ENCODE measurements at regions not wholly inside any gene's neighbourhood (a gene's known extent, or its start where the extent isn't known, plus 50 kb on each side); places are given as distances from the start of the nearest gene placed in this dataset.
"Not testable (repeated sequence)": the region's sequence is repeated elsewhere in the genome, so short reads cannot be mapped to it uniquely, and the experiment has no call there.

DNA sequence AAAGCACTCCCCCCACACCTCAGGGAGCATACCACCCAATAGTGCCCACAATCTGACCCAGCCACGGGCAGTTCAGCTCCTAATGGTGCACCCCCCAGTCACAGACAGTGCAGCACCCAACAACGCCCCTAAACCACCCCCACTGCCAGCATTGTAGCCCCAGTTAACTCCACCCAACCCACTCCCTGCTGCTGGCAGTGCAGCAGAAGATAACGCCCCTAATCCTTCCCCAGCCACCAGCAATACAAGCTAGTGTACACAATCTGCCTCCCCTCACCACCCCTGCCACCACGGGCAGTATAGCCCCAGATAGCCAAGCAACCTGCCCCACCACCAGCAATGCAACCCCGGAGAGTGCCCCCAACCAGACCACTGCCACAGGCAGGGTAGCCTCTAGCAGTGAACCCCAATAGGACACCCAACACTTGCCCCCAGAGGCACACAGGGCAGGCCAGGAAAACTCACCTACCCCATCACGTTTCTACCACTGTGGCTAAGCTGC is 175.3 kb downstream of the USP22 start:
- H3K79me2 ChIP-seq (ENCODE audit: low read length); BruUV-seq (replicated peaks); H3K4me2 ChIP-seq (ENCODE audit: low read length): not testable (repeated sequence)

DNA sequence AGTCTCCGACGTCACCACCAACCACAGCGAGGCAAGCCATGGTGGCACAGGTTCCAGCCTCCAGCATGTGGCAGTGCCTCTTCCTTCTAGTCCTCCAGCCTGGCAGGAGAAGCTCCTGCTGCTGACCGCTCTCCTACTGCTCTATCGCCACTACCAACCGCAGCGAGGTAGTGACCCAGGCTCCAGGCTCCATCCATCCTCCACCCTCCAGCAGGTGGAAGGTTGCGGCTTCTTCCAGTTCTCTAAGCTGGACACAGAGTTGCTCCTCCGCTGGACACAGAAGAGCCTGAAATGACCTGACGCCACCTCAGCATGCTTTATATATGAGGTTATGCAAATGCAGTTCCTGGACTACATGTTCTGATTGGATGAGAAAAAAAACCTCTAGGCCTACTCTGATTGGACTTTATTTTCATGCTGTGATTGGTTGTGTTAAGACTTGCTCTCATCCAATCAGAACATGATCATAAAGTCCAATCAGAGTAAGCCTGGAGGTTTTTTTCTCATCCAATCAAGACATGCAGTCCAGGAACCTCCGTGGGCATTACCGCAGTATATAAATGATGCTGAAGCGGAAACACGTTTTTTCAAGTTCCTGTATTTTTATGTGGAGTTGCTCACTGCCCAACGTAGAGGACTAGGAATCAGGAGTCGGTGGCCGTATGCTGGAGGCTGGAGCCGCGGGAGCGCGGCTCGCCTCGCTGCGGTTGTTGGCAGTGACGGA is 174.7 kb downstream of the USP22 start:
- H3K9ac ChIP-seq (ENCODE audit: low read length); H3F3A ChIP-seq (ENCODE audit: low read length, unreplicated experiment); CTCF ChIA-PET; H3K79me2 ChIP-seq (ENCODE audit: low read length); H3K27ac ChIP-seq (ENCODE audit: low read length); H3K4me1 ChIP-seq (ENCODE audit: insufficient read depth, low read length); H4K20me1 ChIP-seq (ENCODE audit: low read length); intact Hi-C loops (cut with micrococcal nuclease); H3K9me2 ChIP-seq (replicated peaks; ENCODE audit: low read length); ATAC-seq; H3K36me3 ChIP-seq (ENCODE audit: low read depth, low read length); H3K9me3 ChIP-seq (ENCODE audit: low read length); H3K4me2 ChIP-seq (ENCODE audit: low read length); DNase-seq; BruUV-seq (replicated peaks); POLR2A ChIA-PET (ENCODE audit: unreplicated experiment); H3K4me3 ChIP-seq (ENCODE audit: low read length); H2AFZ ChIP-seq (ENCODE audit: low read length): not testable (repeated sequence)
- peaks cover 42% of the 10 kb centered on the region for H3K27me3 ChIP-seq (ENCODE audit: low read length)

More for the DNA sequence above, 175.3 kb downstream of the USP22 start:
- ATAC-seq; H3F3A ChIP-seq (ENCODE audit: low read length, unreplicated experiment); POLR2A ChIA-PET (ENCODE audit: unreplicated experiment); H3K36me3 ChIP-seq (ENCODE audit: low read depth, low read length); H3K9me2 ChIP-seq (replicated peaks; ENCODE audit: low read length); H2AFZ ChIP-seq (ENCODE audit: low read length); H3K27ac ChIP-seq (ENCODE audit: low read length); DNase-seq; H3K9me3 ChIP-seq (ENCODE audit: low read length); H3K9ac ChIP-seq (ENCODE audit: low read length); H4K20me1 ChIP-seq (ENCODE audit: low read length); H3K4me1 ChIP-seq (ENCODE audit: insufficient read depth, low read length); intact Hi-C loops (cut with micrococcal nuclease); H3K4me3 ChIP-seq (ENCODE audit: low read length); CTCF ChIA-PET: not testable (repeated sequence)
- H3K27me3 ChIP-seq (ENCODE audit: low read length) = peaks cover 40% of the 10 kb centered on the region

DNA sequence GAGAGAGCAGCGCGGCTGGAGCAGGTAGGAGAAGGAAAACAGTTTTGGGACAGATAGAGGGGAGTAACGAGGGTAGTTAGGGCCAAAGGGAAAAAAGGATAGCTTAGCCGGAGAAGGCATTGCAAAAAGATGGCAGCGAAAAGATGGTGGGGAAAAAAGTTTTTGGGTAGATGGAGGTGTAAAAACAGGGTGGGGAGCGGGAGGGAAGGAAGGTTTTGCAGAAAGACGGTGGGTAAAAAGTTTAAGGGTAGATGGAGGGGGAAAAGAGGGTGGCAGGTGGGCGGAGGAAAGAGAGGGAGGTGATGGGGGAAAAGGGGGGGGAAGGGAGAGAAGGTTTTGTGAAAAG is 174.2 kb downstream of the USP22 start:
- H3K79me2 ChIP-seq (ENCODE audit: low read length); H3K4me1 ChIP-seq (ENCODE audit: insufficient read depth, low read length); DNase-seq; H3K27ac ChIP-seq (ENCODE audit: low read length); BruUV-seq (replicated peaks); intact Hi-C loops (cut with micrococcal nuclease); H3K9ac ChIP-seq (ENCODE audit: low read length); H3K4me3 ChIP-seq (ENCODE audit: low read length); H2AFZ ChIP-seq (ENCODE audit: low read length); H3K9me3 ChIP-seq (ENCODE audit: low read length); CTCF ChIA-PET; H4K20me1 ChIP-seq (ENCODE audit: low read length); H3K4me2 ChIP-seq (ENCODE audit: low read length); POLR2A ChIA-PET (ENCODE audit: unreplicated experiment); H3K36me3 ChIP-seq (ENCODE audit: low read depth, low read length); ATAC-seq; H3F3A ChIP-seq (ENCODE audit: low read length, unreplicated experiment); H3K9me2 ChIP-seq (replicated peaks; ENCODE audit: low read length): not testable (repeated sequence)
- H3K27me3 ChIP-seq (ENCODE audit: low read length) = peaks cover 42% of the 10 kb centered on the region

DNA sequence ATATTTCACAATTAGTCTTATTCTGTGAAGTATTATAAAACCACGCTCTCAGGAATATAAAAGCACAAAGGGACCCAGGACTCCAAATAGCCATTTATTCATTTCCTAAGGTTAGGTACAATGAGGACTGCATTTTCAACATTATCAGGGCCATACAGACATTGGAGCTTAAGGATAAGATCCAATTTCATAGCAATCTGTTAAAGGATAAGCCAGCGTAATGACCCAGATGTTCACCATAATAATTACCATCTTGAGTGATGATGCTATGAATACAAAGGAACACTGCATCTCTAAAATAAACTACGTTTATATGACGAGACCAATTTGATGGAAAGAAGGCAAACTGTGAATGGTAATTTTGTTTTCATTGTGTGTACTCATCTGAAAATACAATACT is 169.6 kb downstream of the USP22 start:
- H2AFZ ChIP-seq (ENCODE audit: low read length); H3K36me3 ChIP-seq (ENCODE audit: low read depth, low read length); H4K20me1 ChIP-seq (ENCODE audit: low read length); H3K4me1 ChIP-seq (ENCODE audit: insufficient read depth, low read length); intact Hi-C loops (cut with micrococcal nuclease); H3K79me2 ChIP-seq (ENCODE audit: low read length); H3F3A ChIP-seq (ENCODE audit: low read length, unreplicated experiment); H3K9me3 ChIP-seq (ENCODE audit: low read length); BruUV-seq (replicated peaks); H3K9ac ChIP-seq (ENCODE audit: low read length); POLR2A ChIA-PET (ENCODE audit: unreplicated experiment); CTCF ChIA-PET; H3K4me3 ChIP-seq (ENCODE audit: low read length); H3K9me2 ChIP-seq (replicated peaks; ENCODE audit: low read length); DNase-seq; ATAC-seq; H3K27ac ChIP-seq (ENCODE audit: low read length); H3K4me2 ChIP-seq (ENCODE audit: low read length): not testable (repeated sequence)
- peaks cover 65% of the 10 kb centered on the region for H3K27me3 ChIP-seq (ENCODE audit: low read length)

DNA sequence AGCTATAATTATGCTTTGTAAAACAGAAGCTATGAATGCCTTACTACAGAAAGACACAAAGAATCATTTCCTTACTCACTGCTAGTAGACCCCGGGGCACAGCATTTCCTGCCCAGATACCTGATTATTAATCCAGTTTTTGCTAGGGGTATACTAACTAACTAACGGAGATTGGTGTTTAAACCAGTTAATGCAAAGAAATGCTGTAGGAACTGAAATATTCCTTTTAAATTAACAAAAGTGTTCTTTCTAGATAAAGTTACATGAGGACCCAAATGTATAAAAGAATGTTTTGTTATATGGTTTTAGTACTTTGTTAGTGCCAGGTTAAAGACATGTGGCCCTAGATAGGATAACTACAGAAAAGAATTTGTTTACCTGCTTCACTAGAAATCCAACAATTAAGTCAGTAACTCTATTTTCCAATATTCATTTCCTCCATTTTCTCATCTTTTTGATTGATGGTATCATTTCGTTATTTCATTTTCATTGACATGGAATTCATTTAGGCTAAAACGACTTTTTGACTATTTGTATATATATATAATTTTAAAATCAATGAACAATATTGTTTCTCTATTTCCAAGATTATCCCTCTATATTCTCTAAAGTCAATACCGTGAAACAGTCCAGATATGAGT is 169.0 kb downstream of the USP22 start:
- H4K20me1 ChIP-seq (ENCODE audit: low read length); H3K36me3 ChIP-seq (ENCODE audit: low read depth, low read length); BruUV-seq (replicated peaks); DNase-seq; H3K79me2 ChIP-seq (ENCODE audit: low read length); intact Hi-C loops (cut with micrococcal nuclease); H2AFZ ChIP-seq (ENCODE audit: low read length); POLR2A ChIA-PET (ENCODE audit: unreplicated experiment); H3K9me2 ChIP-seq (replicated peaks; ENCODE audit: low read length); H3K4me3 ChIP-seq (ENCODE audit: low read length); H3K4me1 ChIP-seq (ENCODE audit: insufficient read depth, low read length); H3F3A ChIP-seq (ENCODE audit: low read length, unreplicated experiment); H3K9me3 ChIP-seq (ENCODE audit: low read length); H3K9ac ChIP-seq (ENCODE audit: low read length); CTCF ChIA-PET; H3K4me2 ChIP-seq (ENCODE audit: low read length); H3K27ac ChIP-seq (ENCODE audit: low read length); ATAC-seq: not testable (repeated sequence)
- H3K27me3 ChIP-seq (ENCODE audit: low read length) = peaks cover 71% of the 10 kb centered on the region

DNA sequence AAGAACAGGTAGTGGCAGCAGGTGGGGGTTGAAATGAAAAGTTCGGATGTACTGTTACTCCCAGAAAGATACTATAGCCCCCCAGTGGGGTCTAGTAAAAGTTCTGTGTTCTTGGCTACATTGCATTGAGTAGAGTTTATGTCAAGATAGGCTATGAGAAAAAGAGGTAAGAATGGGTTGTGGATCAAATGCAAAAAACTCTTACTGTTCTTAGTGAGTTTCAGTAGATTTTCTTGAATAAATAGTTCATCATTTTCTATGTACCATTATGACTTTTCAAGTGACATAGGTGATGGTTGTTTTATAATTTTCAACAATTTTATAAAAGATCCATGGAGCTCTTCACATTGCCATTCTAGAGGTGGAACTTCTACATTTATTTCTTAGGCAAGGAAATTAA is 165.4 kb downstream of the USP22 start:
- BruUV-seq (replicated peaks); H3K79me2 ChIP-seq (ENCODE audit: low read length); H3K9me2 ChIP-seq (replicated peaks; ENCODE audit: low read length); H3K4me2 ChIP-seq (ENCODE audit: low read length); CTCF ChIA-PET; H3K4me3 ChIP-seq (ENCODE audit: low read length); H3K27ac ChIP-seq (ENCODE audit: low read length); H2AFZ ChIP-seq (ENCODE audit: low read length); intact Hi-C loops (cut with micrococcal nuclease); ATAC-seq; H4K20me1 ChIP-seq (ENCODE audit: low read length); H3K9me3 ChIP-seq (ENCODE audit: low read length); H3K36me3 ChIP-seq (ENCODE audit: low read depth, low read length); H3K9ac ChIP-seq (ENCODE audit: low read length); H3F3A ChIP-seq (ENCODE audit: low read length, unreplicated experiment); POLR2A ChIA-PET (ENCODE audit: unreplicated experiment); H3K4me1 ChIP-seq (ENCODE audit: insufficient read depth, low read length); DNase-seq: not testable (repeated sequence)
- peaks cover 74% of the 10 kb centered on the region for H3K27me3 ChIP-seq (ENCODE audit: low read length)
